ENCODE measurements at regions not wholly inside any gene's neighbourhood (a gene's known extent, or its start where the extent isn't known, plus 50 kb on each side); places are given as distances from the start of the nearest gene placed in this dataset.
A peak's percentile ranks its signal among the peaks of the same experiment; 100 is the strongest.

GRCh38 chr9:108085294-108085693 is 595.7 kb upstream of the KLF4 start:
- Histone ChIP-seq H3K9ac (ENCODE audit: insufficient read depth, low read length, poor library complexity, severe bottlenecking) (no peak overlapping the region), H2AFZ (ENCODE audit: insufficient read depth, low read depth, low read length, poor library complexity, severe bottlenecking) (no peak overlapping the region), H3K4me1 (ENCODE audit: control insufficient read depth in 1 of 2, insufficient read depth in 2 of 2, low read length in 2 of 2) (peaks cover 29 to 33% of the 10 kb centered on the region in 2 donors), H3K4me2 (replicated peaks; ENCODE audit: extremely low read depth, low read length, poor library complexity, severe bottlenecking) (no peak overlapping the region), H3K27me3 (ENCODE audit: control insufficient read depth in 2 of 2, insufficient read depth in 2 of 2, low read length in 2 of 2) (no peaks in the 10 kb centered on the region), H4K20me1 (ENCODE audit: insufficient read depth, low read length) (no peaks in the 10 kb centered on the region), H3K9me3 (replicated peaks in 1 of 2; ENCODE audit: control insufficient read depth in 1 of 2, insufficient read depth in 1 of 2, low read length in 2 of 2) (no peaks in the 10 kb centered on the region), H3K79me2 (ENCODE audit: insufficient read depth, low read length) (no peaks in the 10 kb centered on the region), H3K36me3 (replicated peaks in 1 of 2; ENCODE audit: control insufficient read depth in 1 of 2, insufficient read depth in 2 of 2, low read length in 2 of 2) (no peaks in the 10 kb centered on the region), H3K4me3 (replicated peaks in 1 of 3; ENCODE audit: low read depth in 2 of 3, low read length in 3 of 3) (no peak overlapping the region), H3K27ac (ENCODE audit: low read depth in 1 of 2, low read length in 2 of 2) (no peak overlapping the region)
- H3K27me3 Mint-ChIP-seq (ENCODE audit: low read depth in 3 of 3) = peaks cover 0 to 1% (median 0%) of the 10 kb centered on the region in 3 donors
- WGBS (ENCODE audit: insufficient coverage) = 100% methylated on average over 2 of the region's 6 CpGs
- peaks cover 29% of the 10 kb centered on the region for H3K4me1 Mint-ChIP-seq
- intact Hi-C loops (cut with micrococcal nuclease) = no loop called here
- no peak overlapping the region for H3K27ac Mint-ChIP-seq
- H3K36me3 Mint-ChIP-seq = peaks cover 0 to 2% of the 10 kb centered on the region in 2 donors
- no peak for DNase-seq
- H3K9me3 Mint-ChIP-seq = peaks cover 0 to 6% (median 2%) of the 10 kb centered on the region in 7 donors
- TF ChIP-seq, protein P1, sequence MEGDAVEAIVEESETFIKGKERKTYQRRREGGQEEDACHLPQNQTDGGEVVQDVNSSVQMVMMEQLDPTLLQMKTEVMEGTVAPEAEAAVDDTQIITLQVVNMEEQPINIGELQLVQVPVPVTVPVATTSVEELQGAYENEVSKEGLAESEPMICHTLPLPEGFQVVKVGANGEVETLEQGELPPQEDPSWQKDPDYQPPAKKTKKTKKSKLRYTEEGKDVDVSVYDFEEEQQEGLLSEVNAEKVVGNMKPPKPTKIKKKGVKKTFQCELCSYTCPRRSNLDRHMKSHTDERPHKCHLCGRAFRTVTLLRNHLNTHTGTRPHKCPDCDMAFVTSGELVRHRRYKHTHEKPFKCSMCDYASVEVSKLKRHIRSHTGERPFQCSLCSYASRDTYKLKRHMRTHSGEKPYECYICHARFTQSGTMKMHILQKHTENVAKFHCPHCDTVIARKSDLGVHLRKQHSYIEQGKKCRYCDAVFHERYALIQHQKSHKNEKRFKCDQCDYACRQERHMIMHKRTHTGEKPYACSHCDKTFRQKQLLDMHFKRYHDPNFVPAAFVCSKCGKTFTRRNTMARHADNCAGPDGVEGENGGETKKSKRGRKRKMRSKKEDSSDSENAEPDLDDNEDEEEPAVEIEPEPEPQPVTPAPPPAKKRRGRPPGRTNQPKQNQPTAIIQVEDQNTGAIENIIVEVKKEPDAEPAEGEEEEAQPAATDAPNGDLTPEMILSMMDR (IDR thresholded peaks at IDR 0.05) = no peak
- H3K4me3 Mint-ChIP-seq = no peak overlapping the region

DNA sequence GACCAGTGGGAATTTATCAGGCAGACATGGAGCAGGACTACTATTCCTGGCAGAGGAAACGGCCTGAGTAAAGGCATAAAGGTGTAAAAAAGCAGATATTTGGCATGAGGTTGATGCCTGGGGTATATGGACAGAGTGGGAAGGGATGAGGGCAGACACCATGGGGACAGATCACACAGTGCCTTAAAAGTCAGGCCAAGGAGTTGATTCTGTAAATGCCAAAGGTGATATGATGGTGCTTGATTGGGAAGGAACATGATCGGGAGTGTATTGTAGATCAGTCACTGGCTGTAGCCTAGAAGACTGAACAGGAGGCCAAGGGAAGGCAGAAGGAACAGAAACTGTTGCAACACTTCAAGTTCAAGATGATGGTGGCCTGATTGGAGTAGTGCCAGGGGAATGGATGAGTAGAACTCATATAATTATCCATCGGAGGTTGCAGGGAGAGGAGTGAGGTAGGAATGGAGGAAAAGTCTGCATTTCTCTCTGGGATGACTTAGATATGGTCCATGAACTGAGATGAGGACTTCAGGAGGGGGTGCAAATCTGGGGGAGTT is 594.3 kb upstream of the KLF4 start:
- Mint-ChIP-seq H3K9me3 (peaks cover 0 to 6% (median 2%) of the 10 kb centered on the region in 7 donors), H3K27ac (peak overlapping the region in 1 of 7 donors; percentile 6), H3K27me3 (ENCODE audit: low read depth in 3 of 3) (no peaks in the 10 kb centered on the region), H3K4me3 (peak overlapping the region in 1 of 2 donors; percentile 8), H3K36me3 (peaks cover 0 to 2% of the 10 kb centered on the region in 2 donors), H3K4me1 (peaks cover 23% of the 10 kb centered on the region)
- Histone ChIP-seq H3K36me3 (replicated peaks in 1 of 2; ENCODE audit: control insufficient read depth in 1 of 2, insufficient read depth in 2 of 2, low read length in 2 of 2) (no peaks in the 10 kb centered on the region), H2AFZ (ENCODE audit: insufficient read depth, low read depth, low read length, poor library complexity, severe bottlenecking) (no peak overlapping the region), H3K4me3 (replicated peaks in 1 of 3; ENCODE audit: low read depth in 2 of 3, low read length in 3 of 3) (no peak overlapping the region), H3K27ac (ENCODE audit: low read depth in 1 of 2, low read length in 2 of 2) (no peak overlapping the region), H3K4me1 (ENCODE audit: control insufficient read depth in 1 of 2, insufficient read depth in 2 of 2, low read length in 2 of 2) (peaks cover 23% of the 10 kb centered on the region in 2 donors), H3K27me3 (ENCODE audit: control insufficient read depth in 2 of 2, insufficient read depth in 2 of 2, low read length in 2 of 2) (no peaks in the 10 kb centered on the region), H3K79me2 (ENCODE audit: insufficient read depth, low read length) (no peaks in the 10 kb centered on the region), H4K20me1 (ENCODE audit: insufficient read depth, low read length) (no peaks in the 10 kb centered on the region), H3K9me3 (replicated peaks in 1 of 2; ENCODE audit: control insufficient read depth in 1 of 2, insufficient read depth in 1 of 2, low read length in 2 of 2) (no peaks in the 10 kb centered on the region), H3K4me2 (replicated peaks; ENCODE audit: extremely low read depth, low read length, poor library complexity, severe bottlenecking) (peak overlapping the region; percentile 19), H3K9ac (ENCODE audit: insufficient read depth, low read length, poor library complexity, severe bottlenecking) (no peak overlapping the region)
- peak; percentile 58 to 77 (median 72) for DNase-seq
- intact Hi-C loops (cut with micrococcal nuclease) = no loop called here
- 27% methylated on average over 3 of the region's 3 CpGs for WGBS (ENCODE audit: insufficient coverage)
- TF ChIP-seq, protein P1 (IDR thresholded peaks at IDR 0.05) = no peak

All from CD14-positive monocyte (primary cell).